Mammary epithelial cell (primary cell): ENCODE measurements at regions not wholly inside any gene's neighbourhood (a gene's known extent, or its start where the extent isn't known, plus 50 kb on each side); places are given as distances from the start of the nearest gene placed in this dataset.

Experiments used
- EZH2 ChIP-seq: IDR thresholded peaks from 2 replicates; pipeline ENCODE4 v1.6.1; 2012; ENCODE audit warnings: low read length, inconsistent platforms, borderline replicate concordance
- TF ChIP-seq, protein P1 (sequence below), 2 donors: IDR thresholded peaks in 1 of 2; conservative IDR thresholded peaks in 1 of 2; 2 replicates each; pipeline ENCODE4 v1.5.1; 2011 to 2012; ENCODE audit warnings: inconsistent platforms in 2 of 2, low read length in 2 of 2, mild to moderate bottlenecking in 2 of 2, control low read depth in 1 of 2, low read depth in 1 of 2; ENCODE audit not compliant: insufficient read depth in 1 of 2; ENCODE audit errors: extremely low read depth in 1 of 2

DNA sequence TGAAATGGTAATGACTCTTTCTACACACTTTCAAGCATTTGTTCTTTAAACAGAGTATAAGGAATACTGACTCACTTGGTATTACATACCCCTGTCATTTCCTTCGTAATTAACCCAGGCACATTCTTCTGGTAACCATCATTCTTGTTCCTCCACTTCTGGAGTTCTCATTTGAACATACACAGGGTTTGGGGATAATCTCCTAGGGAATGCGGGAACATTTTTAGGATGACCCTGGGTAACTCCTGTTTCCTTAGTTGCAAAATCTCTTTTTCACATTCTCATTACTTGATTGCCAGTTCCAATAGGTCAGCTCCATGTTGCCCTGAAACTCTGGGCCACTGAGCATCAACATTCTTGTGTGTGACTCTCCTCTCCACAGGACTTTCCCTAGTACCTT, 51.5 kb upstream of the E2F3 start:
- TF ChIP-seq, protein P1, sequence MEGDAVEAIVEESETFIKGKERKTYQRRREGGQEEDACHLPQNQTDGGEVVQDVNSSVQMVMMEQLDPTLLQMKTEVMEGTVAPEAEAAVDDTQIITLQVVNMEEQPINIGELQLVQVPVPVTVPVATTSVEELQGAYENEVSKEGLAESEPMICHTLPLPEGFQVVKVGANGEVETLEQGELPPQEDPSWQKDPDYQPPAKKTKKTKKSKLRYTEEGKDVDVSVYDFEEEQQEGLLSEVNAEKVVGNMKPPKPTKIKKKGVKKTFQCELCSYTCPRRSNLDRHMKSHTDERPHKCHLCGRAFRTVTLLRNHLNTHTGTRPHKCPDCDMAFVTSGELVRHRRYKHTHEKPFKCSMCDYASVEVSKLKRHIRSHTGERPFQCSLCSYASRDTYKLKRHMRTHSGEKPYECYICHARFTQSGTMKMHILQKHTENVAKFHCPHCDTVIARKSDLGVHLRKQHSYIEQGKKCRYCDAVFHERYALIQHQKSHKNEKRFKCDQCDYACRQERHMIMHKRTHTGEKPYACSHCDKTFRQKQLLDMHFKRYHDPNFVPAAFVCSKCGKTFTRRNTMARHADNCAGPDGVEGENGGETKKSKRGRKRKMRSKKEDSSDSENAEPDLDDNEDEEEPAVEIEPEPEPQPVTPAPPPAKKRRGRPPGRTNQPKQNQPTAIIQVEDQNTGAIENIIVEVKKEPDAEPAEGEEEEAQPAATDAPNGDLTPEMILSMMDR (conservative IDR thresholded peaks at IDR 0.05 in 1 of 2, IDR thresholded peaks at IDR 0.05 in 1 of 2; ENCODE audit: extremely low read depth in 1 of 2, insufficient read depth in 1 of 2, low read depth in 1 of 2, low read length in 2 of 2): no peak
- no peak for TF ChIP-seq EZH2
